ENCODE measurements at regions not wholly inside any gene's neighbourhood (a gene's known extent, or its start where the extent isn't known, plus 50 kb on each side); places are given as distances from the start of the nearest gene placed in this dataset.

DNA sequence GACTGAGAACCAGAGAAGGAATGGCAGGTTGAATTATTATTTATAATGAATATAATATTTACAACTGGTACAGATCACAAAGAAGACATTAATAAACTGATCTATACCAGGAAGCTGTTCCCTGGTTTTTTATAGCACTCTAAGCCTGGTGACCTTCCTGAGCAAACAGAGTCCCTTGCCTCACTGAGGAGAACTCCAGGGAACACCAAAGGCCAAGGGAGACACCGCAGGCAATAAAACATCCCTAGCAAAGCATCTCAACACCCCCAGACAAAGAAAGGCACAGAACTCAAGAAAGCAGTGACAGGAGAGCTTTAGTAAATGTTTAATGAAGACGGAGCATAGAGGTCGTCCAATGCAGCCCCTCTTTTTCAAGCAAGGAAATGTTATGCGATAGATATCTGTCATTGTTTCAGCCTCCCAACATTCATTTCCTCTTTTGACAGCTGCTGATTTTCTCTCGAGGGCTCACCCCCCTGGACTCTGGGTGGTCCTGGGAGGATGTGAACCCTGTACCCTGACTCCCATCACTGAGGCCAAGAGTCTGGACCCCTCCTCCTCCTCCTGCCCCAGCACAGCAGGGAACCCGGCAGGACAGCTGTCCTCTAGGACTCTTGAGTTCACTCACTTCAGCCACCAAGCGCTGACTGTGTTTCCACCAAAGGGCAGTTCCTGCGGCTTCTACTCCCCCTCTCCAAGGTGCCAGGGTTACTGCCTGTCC, 342.5 kb upstream of the GATB start:
- peaks cover 6% of the 10 kb centered on the region for H3K9me3 Mint-ChIP-seq
- ATAC-seq (ENCODE audit: low read depth): no peak
- DNase-seq (ENCODE audit: low spot score in 2 of 2): no peak
- H3K4me3 Mint-ChIP-seq: no peak overlapping the region
- H3K4me1 Mint-ChIP-seq: peaks cover 25% of the 10 kb centered on the region
- H3K27me3 Mint-ChIP-seq: peaks cover 15% of the 10 kb centered on the region
- H3K27ac Mint-ChIP-seq: no peak overlapping the region
- H3K36me3 Mint-ChIP-seq: no peaks in the 10 kb centered on the region

DNA sequence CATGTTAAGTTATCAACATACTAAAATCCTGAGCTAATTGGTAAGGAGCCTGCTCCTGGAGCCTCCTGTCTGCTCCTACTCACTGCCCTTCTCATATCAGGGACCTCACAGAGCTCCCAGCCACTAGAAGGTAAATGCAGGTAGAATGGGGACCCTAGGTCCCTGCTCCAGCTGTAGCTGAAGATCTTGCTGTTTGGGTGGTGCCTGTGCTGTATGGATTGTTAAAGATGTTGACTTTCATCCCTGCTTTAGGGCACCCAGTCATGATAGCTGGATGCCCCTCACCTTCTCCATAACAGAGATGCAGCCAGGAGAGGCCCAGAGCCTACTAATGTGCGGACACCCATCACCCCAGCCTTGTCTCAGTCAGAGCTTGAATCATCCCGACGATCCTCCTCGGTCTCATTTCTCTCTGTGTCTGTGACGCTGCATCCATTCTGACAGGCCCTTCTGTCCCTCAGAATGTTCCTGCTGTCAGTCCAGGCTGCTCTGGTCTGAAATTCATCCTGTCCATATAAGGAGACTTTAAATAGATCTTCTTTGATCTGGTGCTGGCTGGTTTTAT, 341.7 kb upstream of the GATB start:
- no peak overlapping the region for H3K27ac Mint-ChIP-seq
- peaks cover 6% of the 10 kb centered on the region for H3K9me3 Mint-ChIP-seq
- H3K36me3 Mint-ChIP-seq: no peaks in the 10 kb centered on the region
- H3K4me3 Mint-ChIP-seq: no peak overlapping the region
- peaks cover 25% of the 10 kb centered on the region for H3K4me1 Mint-ChIP-seq
- ATAC-seq (ENCODE audit: low read depth) (no peak), DNase-seq (ENCODE audit: low spot score in 2 of 2) (no peak)
- H3K27me3 Mint-ChIP-seq: peaks cover 11% of the 10 kb centered on the region

DNA sequence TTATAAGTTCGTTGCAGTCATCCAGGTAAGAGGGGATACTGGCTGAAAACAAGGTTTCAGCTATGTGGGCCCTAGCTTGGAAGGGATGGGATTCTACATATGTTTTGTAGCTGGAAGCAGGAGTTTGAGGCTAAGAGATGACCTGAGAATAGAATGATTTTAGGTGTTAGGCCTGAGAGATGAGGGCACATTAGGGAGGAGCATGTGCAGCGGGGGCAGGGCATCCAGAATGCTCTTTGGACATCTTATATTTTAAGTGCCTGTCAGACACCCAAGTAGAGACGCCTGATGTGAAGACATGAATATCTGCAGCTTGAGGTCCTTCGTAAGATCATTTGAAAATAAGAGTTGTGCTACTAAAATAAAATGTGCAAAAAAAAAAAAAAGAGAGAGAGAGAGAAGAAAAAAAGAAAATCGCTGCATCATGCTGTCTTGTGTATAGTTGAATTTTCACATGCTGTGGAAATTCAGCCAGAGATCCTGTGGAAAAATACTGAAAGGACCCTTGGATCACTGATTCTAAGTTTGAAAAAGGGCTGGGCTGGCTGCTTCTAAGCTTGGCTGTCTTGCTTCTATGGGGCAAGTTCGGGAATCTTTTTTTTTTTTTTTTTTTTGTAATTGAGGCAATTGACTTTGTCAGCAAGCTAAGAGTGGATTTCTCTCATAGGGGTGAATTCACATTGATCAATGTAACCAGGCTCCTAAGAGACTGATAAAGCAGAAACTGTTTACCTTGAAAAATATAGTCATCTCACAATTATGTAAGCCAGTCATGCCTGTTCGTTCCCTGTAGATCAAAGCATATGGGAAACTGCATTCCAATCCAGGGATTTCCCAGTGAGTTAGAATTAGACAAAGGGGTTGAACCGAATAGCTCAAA, 341.0 kb upstream of the GATB start:
- H3K27me3 Mint-ChIP-seq: peaks cover 6% of the 10 kb centered on the region
- no peak overlapping the region for H3K4me3 Mint-ChIP-seq
- peaks cover 25% of the 10 kb centered on the region for H3K4me1 Mint-ChIP-seq
- peak overlapping the region; percentile 81 for H3K27ac Mint-ChIP-seq
- ATAC-seq (ENCODE audit: low read depth) (no peak), DNase-seq (ENCODE audit: low spot score in 2 of 2) (no peak)
- H3K36me3 Mint-ChIP-seq: no peaks in the 10 kb centered on the region
- peaks cover 6% of the 10 kb centered on the region for H3K9me3 Mint-ChIP-seq

DNA sequence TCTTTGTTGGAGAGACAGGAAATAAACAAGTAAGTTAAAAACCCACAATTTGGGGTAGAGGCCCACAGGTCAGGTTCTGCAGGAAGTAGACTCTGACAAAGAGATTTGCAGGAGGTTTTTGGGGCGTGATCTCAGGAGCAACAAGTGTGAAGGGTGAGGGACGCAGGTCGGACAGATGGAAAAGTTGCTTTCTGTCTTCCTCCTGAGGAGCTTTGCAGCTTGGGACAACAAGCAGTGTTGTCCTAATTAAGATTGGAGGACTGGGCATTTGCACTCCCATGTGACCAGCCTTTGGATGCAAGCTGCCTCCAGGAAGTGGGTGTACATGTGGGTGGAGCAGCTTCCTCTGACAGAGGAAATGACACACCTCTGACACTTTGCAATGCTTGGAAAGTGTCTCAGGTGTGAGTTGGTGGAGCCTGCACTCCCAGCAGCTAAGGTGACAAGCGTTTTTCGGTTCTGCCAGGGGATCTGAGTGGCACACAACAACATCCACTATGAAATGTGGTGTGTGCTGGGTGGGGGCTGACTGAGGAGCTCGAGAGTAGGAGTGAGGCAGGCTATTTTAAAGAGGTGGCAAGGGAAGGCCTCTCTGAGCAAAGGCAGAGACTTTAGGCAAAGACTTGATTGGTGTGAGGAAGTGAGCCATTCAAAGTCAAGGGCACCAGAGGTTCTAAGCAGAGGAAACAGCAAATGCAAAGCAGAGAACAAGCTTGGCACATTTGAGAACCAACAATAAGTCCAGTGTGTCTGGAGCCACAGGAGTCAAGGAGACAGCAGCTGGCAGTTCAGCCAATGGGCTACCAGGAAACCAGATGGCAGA, 339.8 kb upstream of the GATB start:
- Mint-ChIP-seq H3K27ac (peak overlapping the region; percentile 81), H3K27me3 (no peaks in the 10 kb centered on the region), H3K4me3 (peak overlapping the region; percentile 63), H3K9me3 (peaks cover 6% of the 10 kb centered on the region), H3K4me1 (peaks cover 25% of the 10 kb centered on the region), H3K36me3 (no peaks in the 10 kb centered on the region)
- DNase-seq (ENCODE audit: low spot score in 2 of 2): no peak
- peak; percentile 67 for ATAC-seq (ENCODE audit: low read depth)

DNA sequence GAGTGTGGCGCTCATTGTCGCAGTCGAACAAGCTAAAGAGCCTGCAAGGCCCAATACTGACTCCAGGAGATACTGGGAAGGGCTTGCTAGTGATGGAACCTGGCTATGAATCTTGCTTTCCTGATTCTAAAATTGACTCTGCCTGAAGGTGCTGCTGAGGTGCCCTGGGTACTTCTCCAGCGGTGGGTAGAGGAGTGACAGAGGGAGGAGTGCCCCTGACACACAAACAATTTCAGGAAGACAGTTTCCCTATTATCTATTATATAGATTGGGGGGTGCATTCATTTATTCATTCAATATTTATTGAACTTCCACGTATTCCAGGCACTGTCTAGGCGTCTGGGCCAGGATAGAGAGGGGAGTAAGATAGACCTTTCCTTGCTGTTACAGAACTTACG, 339.2 kb upstream of the GATB start:
- Mint-ChIP-seq H3K9me3 (peaks cover 6% of the 10 kb centered on the region), H3K4me1 (peaks cover 25% of the 10 kb centered on the region), H3K4me3 (peak overlapping the region; percentile 63), H3K27ac (peak overlapping the region; percentile 81), H3K27me3 (no peaks in the 10 kb centered on the region), H3K36me3 (no peaks in the 10 kb centered on the region)
- DNase-seq (ENCODE audit: low spot score in 2 of 2) (no peak), ATAC-seq (ENCODE audit: low read depth) (no peak)

DNA sequence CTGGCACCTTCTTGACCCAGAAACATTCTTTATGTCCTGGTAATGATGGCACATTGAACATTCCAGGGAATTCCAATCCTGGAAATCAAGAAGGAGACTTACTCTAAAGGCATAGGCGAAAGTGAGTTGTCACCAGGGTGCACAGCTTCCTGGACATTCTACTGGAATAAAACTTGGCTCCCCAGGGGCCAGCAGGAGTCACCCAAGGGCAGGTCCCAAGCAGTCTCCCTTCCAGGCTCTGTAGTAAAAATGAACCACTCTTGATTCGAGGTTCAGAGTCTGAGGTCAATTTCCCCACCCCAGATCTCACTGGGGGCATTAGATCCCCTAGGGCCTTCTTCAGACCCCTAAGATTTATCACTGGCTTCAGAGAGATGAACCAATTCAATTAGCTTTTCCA, 338.7 kb upstream of the GATB start:
- H3K36me3 Mint-ChIP-seq: no peaks in the 10 kb centered on the region
- peaks cover 6% of the 10 kb centered on the region for H3K9me3 Mint-ChIP-seq
- no peaks in the 10 kb centered on the region for H3K27me3 Mint-ChIP-seq
- H3K27ac Mint-ChIP-seq: peak overlapping the region; percentile 81
- DNase-seq (ENCODE audit: low spot score in 2 of 2) (no peak), ATAC-seq (ENCODE audit: low read depth) (no peak)
- H3K4me3 Mint-ChIP-seq: peak overlapping the region; percentile 28
- H3K4me1 Mint-ChIP-seq: peaks cover 25% of the 10 kb centered on the region

DNA sequence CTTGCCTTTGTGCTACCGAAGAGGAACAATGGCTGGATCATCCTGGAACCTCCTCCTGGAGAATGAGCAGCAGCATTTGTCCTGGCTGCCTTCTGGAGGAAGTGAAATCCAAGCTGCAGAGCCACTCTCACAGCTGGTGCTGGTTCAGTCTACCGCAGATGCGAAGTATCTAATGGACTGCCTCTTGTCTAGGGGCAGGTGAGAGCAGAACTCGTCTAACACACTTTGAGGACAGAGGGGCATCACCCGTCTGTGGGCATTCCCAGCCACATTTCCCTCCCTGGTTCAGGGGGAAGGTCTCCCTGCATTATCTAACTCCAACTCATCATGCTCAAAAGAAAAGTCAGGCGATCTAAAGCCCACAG, 338.2 kb upstream of the GATB start:
- no peak for DNase-seq (ENCODE audit: low spot score in 2 of 2)
- no peak for ATAC-seq (ENCODE audit: low read depth)
- Mint-ChIP-seq H3K27me3 (peaks cover 1% of the 10 kb centered on the region), H3K9me3 (peaks cover 8% of the 10 kb centered on the region), H3K4me3 (no peak overlapping the region), H3K36me3 (no peaks in the 10 kb centered on the region), H3K27ac (no peak overlapping the region), H3K4me1 (peaks cover 25% of the 10 kb centered on the region)

DNA sequence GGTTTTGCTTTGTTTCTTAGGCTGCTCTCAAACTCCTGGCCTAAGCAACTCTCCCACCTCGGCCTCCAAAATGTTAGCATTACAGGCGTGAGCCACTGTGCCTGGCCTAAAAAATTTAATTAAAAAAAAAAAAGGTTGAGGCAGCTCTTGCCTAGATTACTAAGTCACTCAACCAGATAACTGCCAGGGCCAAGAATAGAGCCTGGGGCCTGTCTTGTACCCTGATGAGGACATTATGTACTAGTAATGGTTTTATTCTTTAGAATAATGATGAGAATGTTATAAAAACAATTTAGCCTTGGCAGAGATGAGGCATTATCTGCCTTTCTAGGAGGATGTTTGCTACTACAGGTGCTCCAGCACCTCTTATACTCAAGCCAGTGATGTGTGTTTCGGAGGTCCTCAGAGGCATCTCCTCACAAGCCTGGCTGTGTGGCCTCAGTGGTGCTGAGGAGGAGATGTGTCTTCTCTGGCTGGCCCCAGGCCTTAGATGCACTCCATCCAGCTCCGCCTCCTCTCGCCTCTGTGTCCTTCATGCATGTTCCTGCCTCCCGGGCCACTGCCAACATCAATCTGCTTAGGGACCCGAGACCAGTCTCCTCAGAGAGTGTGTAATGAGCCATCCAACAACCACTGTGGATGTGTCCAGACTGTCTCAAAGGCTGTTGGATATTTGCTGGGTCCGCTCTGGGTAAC, 337.7 kb upstream of the GATB start:
- Mint-ChIP-seq H3K27me3 (peaks cover 4% of the 10 kb centered on the region), H3K4me1 (peaks cover 23% of the 10 kb centered on the region), H3K36me3 (no peaks in the 10 kb centered on the region), H3K4me3 (no peak overlapping the region), H3K9me3 (peaks cover 8% of the 10 kb centered on the region), H3K27ac (no peak overlapping the region)
- ATAC-seq (ENCODE audit: low read depth) (no peak), DNase-seq (ENCODE audit: low spot score in 2 of 2) (no peak)

DNA sequence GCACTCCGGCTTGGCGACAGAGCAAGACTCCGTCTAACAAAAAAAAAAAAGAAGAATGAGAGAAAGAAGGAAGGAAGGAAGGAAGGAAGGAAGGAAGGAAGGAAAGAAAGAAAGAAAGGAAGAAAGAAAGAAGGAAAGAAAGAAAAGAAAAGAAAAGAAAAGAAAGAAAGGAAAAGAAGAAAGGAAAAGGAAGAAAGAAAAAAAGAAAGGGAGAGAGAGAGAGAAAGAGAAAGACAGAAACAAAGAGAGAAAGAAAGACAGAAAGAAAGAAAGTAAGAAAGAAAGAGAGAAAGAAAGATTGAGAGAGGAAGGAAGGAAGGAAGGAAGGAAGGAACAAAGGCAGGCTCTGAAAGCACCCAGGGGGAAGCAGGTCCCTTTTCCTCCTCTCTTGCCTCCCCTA, 336.6 kb upstream of the GATB start:
- ATAC-seq (ENCODE audit: low read depth) (no peak), DNase-seq (ENCODE audit: low spot score in 2 of 2) (no peak)
- H3K36me3 Mint-ChIP-seq: no peaks in the 10 kb centered on the region
- H3K9me3 Mint-ChIP-seq: peaks cover 8% of the 10 kb centered on the region
- peaks cover 23% of the 10 kb centered on the region for H3K4me1 Mint-ChIP-seq
- no peak overlapping the region for H3K27ac Mint-ChIP-seq
- H3K27me3 Mint-ChIP-seq: peaks cover 6% of the 10 kb centered on the region
- H3K4me3 Mint-ChIP-seq: no peak overlapping the region

DNA sequence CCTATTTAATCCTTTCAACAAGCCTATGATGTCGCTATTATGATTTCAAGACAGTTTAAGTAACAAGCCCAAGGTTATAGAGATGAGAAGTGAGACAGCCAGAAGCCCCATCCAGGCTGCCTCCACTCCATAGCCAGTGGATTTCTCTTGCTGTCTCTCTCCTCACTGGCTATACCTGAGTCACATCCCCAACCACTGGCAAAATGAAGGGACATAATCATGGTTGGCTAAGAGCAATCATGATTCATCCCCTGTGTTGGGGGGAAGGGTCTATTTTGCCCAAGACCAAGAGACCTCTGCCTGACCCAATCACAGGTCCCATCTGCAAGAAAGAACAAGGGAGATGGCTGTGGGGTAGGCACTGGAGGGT, 334.9 kb upstream of the GATB start:
- Mint-ChIP-seq H3K9me3 (peaks cover 4% of the 10 kb centered on the region), H3K4me3 (no peak overlapping the region), H3K27me3 (peaks cover 6% of the 10 kb centered on the region), H3K4me1 (peaks cover 13% of the 10 kb centered on the region), H3K36me3 (no peaks in the 10 kb centered on the region), H3K27ac (no peak overlapping the region)
- DNase-seq (ENCODE audit: low spot score in 2 of 2) (no peak), ATAC-seq (ENCODE audit: low read depth) (no peak)

DNA sequence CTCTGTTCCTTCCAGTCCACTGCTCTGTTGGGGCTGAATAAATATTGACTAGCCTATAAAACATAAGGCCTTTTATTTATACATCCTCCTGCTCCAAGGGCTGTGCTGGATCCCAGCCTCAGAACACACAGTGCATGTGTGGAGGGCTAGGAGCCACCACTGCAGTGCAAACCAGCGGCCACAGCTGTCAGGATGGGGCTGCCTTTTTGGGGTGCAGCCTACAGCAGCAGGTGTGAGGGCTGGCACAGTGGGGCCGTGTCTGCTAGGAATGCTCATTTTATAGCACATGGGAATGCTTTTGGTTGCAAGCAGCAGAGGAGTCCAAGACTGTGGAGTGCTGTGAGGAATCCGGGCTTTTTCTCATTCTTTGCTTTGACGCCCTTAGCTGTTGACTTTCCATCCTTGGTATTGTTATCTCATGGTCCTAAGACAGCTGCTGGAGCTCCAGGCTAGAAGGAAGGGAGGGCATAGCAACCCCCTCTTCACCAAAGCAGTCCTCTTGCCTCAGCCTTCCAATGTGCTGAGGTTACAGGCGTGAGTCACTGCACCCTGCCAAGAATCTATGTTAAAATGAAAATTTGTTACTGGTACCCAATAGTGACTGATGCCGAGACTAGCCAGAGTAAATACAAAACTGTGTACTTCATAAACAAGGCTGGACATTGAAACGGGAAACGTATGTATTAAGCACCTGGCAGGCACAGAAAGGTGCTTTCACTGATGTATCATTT, 334.3 kb upstream of the GATB start:
- peaks cover 2% of the 10 kb centered on the region for H3K9me3 Mint-ChIP-seq
- H3K4me1 Mint-ChIP-seq: peaks cover 8% of the 10 kb centered on the region
- no peaks in the 10 kb centered on the region for H3K36me3 Mint-ChIP-seq
- no peak overlapping the region for H3K4me3 Mint-ChIP-seq
- ATAC-seq (ENCODE audit: low read depth) (no peak), DNase-seq (ENCODE audit: low spot score in 2 of 2) (no peak)
- no peak overlapping the region for H3K27ac Mint-ChIP-seq
- peaks cover 6% of the 10 kb centered on the region for H3K27me3 Mint-ChIP-seq

DNA sequence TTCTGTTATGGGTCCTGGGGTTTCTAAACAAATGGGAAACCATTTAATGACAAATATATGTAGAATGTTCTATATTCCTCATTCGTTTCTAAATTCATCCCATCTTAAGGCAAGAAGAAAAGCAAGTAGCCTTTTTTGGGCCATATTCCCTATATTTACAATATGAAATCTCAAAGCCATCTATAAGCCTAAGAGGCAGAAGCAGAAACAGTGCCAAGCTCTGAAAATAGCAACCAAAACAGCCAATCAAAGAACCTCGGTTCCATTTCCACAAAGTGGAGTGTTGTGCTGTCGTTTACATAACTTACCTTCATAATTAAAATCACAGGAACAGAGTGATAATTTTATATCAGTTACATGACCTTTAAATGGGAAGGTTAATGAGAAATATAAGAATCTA, 330.6 kb upstream of the GATB start:
- no peak overlapping the region for H3K4me3 Mint-ChIP-seq
- no peaks in the 10 kb centered on the region for H3K36me3 Mint-ChIP-seq
- H3K27me3 Mint-ChIP-seq: peaks cover 8% of the 10 kb centered on the region
- H3K4me1 Mint-ChIP-seq: no peaks in the 10 kb centered on the region
- no peak overlapping the region for H3K27ac Mint-ChIP-seq
- no peak for ATAC-seq (ENCODE audit: low read depth)
- peaks cover 1% of the 10 kb centered on the region for H3K9me3 Mint-ChIP-seq
- no peak for DNase-seq (ENCODE audit: low spot score in 2 of 2)

DNA sequence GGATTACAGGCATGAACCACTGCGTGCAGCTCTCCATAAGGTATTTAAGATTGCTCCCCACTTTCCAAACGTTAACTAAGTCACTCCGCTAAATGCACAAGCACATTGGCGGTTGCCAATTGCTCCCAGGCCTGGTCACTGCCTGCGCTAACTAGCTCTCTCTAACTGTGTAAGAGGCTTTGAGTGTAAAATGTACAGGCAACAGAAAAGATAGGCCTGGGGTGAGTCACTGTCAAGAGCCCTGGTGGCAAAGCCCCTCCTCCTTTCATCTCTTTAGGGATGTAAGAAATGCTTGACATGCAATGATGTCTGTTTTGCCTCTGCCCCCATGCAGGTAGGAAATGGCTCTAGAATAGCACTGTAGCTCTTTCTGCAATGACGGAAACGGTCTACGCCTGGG, 329.7 kb upstream of the GATB start:
- Mint-ChIP-seq H3K36me3 (no peaks in the 10 kb centered on the region), H3K4me3 (no peak overlapping the region), H3K27me3 (peaks cover 8% of the 10 kb centered on the region), H3K27ac (no peak overlapping the region), H3K9me3 (peaks cover 1% of the 10 kb centered on the region), H3K4me1 (no peaks in the 10 kb centered on the region)
- DNase-seq (ENCODE audit: low spot score in 2 of 2) (no peak), ATAC-seq (ENCODE audit: low read depth) (no peak)
